Stimulated activated CD4-positive, alpha-beta T cell treated with anti-CD3 and anti-CD28 coated beads, Interleukin-4, amount 100 ng/mL, for 48 hours (primary cell): ENCODE measurements at regions not wholly inside any gene's neighbourhood (a gene's known extent, or its start where the extent isn't known, plus 50 kb on each side); places are given as distances from the start of the nearest gene placed in this dataset.
"Not testable (repeated sequence)": the region's sequence is repeated elsewhere in the genome, so short reads cannot be mapped to it uniquely, and the experiment has no call there.

Source experiments
- DNase-seq, 2 donors: peaks; one replicate each; pipeline ENCODE4 v3.0.0-alpha.2; 2020; ENCODE audit warnings: low read depth in 2 of 2

DNA sequence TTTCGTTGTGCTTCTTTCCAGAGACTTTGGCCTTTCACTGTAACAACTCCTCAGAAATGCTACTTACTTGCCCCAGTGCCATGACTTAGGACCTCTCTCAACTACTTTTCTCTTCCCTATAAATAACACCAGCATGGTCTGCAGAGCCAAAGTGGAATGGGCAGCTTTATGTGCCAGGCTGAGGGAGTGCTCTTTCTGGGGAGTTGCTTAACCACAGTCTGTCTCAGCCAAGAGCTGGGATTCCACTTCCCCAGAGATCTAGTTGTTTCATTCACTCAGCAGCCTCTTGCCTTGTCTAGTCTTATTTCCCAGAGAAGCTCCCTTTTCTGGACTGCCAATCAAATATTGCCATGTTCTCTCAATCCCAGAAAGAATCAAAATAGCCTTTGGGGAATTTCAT lies 912.2 kb downstream of the GRID1 start:
- no peak for DNase-seq

GRCh38 chr10:85457191-85457590 lies 909.4 kb downstream of the GRID1 start:
- no peak for DNase-seq

GRCh38 chr10:85458324-85458723 lies 908.3 kb downstream of the GRID1 start:
- no peak for DNase-seq

- DNase-seq, result no peak
Measured at GRCh38 chr10:85459906-85460305, 906.7 kb downstream of the GRID1 start.

DNA sequence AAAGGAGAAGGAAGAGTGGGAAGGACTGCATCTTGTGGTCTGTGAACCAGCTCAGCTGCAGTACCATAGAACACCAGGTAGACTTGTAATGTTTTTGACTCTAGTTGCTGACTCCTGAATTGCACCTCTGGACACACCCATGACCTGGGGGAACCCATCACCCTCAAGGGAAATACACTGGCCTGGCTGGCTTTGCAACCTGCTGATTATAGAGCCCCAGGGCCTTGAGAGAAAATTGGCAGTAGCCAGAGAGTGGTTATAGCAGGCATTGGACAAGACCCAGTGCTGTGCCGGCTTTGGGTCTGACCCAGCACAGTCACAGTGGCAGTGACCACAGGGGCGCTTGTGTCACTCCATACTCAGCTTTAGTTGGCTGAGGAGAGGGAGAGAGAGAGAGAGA lies 902.3 kb downstream of the GRID1 start:
- no peak for DNase-seq

GRCh38 chr10:85477979-85478378 lies 888.6 kb downstream of the GRID1 start:
- no peak for DNase-seq

GRCh38 chr10:85490431-85490830 lies 876.2 kb downstream of the GRID1 start:
- DNase-seq, result no peak

DNA sequence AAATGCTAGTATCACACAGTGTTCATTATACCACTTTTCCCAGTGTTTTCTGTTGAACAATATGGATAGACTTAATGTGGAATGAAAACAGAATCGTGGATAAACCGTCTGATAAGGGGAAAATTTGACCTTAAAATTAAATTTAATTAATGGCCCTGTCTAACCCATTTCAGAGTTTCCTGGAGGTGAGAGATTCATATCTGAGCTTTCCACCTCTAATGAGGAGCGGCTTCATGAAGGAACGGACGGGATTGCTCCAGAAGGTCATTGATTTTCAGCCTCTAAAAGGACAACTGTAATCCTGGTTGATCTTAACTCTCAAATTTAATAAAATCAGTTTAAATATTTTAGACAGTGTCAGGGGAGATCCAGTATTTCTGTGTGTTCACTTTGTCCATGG lies 874.9 kb downstream of the GRID1 start:
- no peak for DNase-seq

GRCh38 chr10:85492684-85493083 lies 873.9 kb downstream of the GRID1 start:
- no peak for DNase-seq

DNA sequence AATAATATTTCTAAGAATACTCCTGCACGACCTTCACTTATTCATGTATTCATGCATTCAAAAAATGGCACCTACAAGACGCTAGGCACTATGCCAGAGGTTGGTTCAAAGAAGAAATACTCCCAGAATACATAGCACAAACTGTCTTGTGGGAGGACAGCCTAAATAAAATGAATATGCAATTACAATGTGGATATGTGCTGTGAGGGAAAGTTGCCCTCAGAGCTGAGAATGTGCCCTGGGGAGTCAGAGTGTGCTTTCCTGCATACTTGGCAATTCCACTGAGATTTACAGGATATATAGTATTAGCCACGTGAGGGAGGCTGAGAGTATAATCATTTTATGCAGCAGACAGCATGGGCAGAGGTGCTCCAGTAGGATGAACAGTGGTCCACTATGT lies 872.9 kb downstream of the GRID1 start:
- DNase-seq, result no peak

DNA sequence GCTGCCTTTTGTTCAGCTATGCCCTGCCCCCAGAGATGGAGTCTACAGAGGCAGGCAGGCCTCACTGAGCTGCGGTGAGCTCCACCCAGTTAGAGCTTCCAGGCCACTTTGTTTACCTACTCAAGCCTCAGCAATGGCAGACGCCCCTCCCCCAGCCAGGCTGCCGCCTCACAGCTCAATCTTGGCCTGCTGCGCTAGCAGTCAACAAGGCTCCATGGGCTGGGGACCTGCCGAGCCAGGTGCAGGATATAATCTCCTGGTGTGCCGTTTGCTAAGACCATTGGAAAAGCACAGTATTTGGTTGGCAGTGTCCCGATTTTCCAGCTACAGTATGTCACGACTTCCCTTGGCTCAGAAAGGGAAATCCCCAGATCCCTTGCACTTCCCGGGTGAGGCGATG lies 862.0 kb downstream of the GRID1 start:
- DNase-seq, result not testable (repeated sequence)

DNA sequence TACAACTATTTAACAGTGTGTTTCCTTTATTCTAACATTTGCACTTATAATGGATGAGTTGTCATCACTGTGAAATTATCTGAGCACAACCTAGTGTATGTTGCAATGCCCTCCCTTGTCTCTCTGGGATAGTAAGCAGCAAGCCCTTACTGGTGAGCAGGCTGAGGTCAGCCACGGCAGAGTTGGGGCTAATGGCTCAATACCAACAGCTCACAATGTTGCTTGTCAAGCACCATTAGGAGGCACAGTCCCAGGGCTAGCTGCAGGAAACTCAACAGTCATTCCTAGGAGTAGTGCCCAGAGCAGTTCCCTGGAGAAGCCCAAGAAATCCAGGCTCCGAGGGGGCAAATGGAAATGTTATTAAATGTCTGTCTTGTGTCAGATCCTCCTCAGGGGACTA lies 858.4 kb downstream of the GRID1 start:
- DNase-seq, result no peak

DNA sequence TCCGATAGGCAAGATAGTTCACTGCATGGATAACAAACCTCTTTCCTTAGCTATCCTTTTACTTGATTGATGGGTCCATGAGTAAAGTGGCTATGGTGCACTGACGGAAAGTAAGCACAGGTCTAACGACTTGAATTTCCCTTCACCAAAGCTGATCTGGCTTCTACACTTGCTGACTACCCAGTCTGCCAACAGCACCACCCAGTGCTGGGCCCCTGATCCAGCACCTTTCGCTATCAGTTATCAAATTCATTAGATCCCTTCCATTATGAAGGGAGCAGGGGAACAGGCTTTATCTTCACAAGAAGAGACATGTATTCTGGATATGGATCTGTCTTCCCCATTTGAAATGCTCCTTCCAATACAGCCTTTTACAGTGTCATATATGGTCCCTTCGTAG lies 855.9 kb downstream of the GRID1 start:
- DNase-seq, result no peak

- DNase-seq, result no peak
Measured at GRCh38 chr10:85513436-85513835, 853.2 kb downstream of the GRID1 start.

- DNase-seq, result no peak
Measured at GRCh38 chr10:85515316-85515715, 851.3 kb downstream of the GRID1 start.

DNA sequence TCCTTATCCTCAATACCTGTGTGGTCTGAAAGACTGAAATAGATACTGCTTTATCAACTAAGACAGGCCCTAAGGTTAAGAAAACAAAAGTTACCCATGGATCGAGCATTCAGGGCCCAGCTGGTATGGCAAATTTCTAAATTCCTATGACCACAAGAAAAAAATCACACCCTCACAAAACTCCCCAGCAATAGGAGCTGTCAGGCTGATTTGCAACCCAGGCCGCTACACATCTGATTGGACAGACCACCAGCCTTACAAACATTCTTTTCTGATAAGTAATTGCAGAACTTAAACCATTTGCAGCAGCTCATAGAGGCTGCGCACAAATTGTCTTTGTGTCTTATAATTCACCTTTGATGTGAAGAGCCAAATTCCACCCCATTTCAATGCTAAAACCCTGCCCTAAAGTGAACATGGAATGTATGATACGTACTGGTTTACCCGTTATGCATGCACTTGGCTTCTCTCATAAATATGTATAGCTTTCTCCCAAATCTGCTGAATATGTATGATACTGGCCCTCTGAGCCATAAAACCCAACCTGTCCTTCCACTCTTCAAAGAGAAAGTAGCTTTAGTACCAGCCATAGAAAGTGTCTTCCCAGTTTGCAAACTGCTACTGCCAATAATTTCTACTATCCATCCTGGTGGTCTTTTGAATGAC lies 842.5 kb downstream of the GRID1 start:
- no peak for DNase-seq

GRCh38 chr10:85527616-85528317 lies 838.8 kb downstream of the GRID1 start:
- DNase-seq, result no peak

- DNase-seq, result no peak
Measured at GRCh38 chr10:85528318-85528652, 838.3 kb downstream of the GRID1 start.

- no peak for DNase-seq
Measured at GRCh38 chr10:85531706-85532105, 834.9 kb downstream of the GRID1 start.

DNA sequence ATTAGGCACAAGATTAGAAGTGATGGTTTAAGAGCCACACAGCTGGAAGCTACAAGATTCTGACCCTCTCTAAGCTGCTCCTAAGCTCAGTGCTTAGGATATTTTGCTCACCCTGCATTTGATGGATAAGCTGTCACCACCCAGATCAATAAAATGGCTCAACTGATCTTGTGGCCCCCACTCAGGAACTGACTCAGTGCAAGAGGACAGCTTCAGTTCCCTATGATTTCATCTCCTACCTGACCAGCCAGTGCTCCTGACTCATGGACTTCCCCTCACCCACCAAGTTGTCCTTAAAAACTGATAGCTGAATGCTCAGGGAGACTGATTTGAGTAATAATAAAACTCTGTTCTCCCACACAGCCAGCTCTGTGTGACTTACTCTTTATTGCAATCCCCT lies 833.8 kb downstream of the GRID1 start:
- DNase-seq, result no peak

DNA sequence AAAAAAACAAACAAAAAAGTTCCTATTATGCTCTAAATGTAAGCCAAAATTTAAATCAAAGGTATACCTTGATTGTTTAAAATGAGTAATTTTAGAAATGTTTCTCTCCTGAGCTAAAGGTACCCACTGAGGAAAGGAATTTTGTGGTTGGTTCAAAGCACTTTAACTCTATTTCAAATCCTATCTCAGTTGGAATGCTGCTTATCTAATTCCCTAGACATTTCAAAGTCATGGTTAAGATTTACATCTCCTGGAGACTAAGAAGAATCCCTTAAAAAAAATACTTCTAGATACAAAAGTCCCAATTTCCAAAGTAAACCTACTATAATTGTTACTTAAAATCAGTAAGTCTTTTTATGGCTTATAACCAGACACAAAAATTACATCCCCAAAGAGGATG lies 830.7 kb downstream of the GRID1 start:
- no peak for DNase-seq

- no peak for DNase-seq
Measured at GRCh38 chr10:85537561-85537960, 829.0 kb downstream of the GRID1 start.

- DNase-seq, result no peak
Measured at GRCh38 chr10:85538601-85539000, 828.0 kb downstream of the GRID1 start.

- DNase-seq, result no peak
Measured at GRCh38 chr10:85542152-85542551, 824.4 kb downstream of the GRID1 start.
